CD14-positive monocyte (primary cell): ENCODE measurements at regions not wholly inside any gene's neighbourhood (a gene's known extent, or its start where the extent isn't known, plus 50 kb on each side); places are given as distances from the start of the nearest gene placed in this dataset.
A peak's percentile ranks its signal among the peaks of the same experiment; 100 is the strongest.

Experiments
- DNase-seq, 3 donors: peaks; one replicate each; pipeline ENCODE4 v3.0.0-alpha.2; 2011 to 2022
- H2AFZ ChIP-seq: 2 replicates; pipeline ENCODE4 v1.6.0; 2012; ENCODE audit warnings: mild to moderate bottlenecking, low read depth, low read length, inconsistent platforms; ENCODE audit not compliant: insufficient read depth, poor library complexity, severe bottlenecking
- H3K27ac ChIP-seq, 2 donors: 1 replicate in 1 of 2; 2 replicates in 1 of 2; pipeline ENCODE4 v1.5.1; 2012 to 2013; ENCODE audit warnings: low read length in 2 of 2, control low read depth in 1 of 2, inconsistent platforms in 1 of 2, low read depth in 1 of 2, mild to moderate bottlenecking in 1 of 2
- H3K27me3 ChIP-seq, 2 donors: one replicate each; pipeline versions ENCODE4 v1.6.0 to v1.6.1; 2011 to 2013; ENCODE audit warnings: low read length in 2 of 2; ENCODE audit not compliant: control insufficient read depth in 2 of 2, insufficient read depth in 2 of 2
- H3K36me3 ChIP-seq, 2 donors: replicated peaks in 1 of 2; 1 replicate in 1 of 2; 2 replicates in 1 of 2; pipeline versions ENCODE4 v1.5.1 to v1.6.1; 2012 to 2013; ENCODE audit warnings: low read length in 2 of 2, control low read depth in 1 of 2, inconsistent platforms in 1 of 2, mild to moderate bottlenecking in 1 of 2; ENCODE audit not compliant: insufficient read depth in 2 of 2, control insufficient read depth in 1 of 2
- H3K4me1 ChIP-seq, 2 donors: 1 replicate in 1 of 2; 2 replicates in 1 of 2; pipeline versions ENCODE4 v1.5.1 to v1.6.1; 2012 to 2013; ENCODE audit warnings: low read length in 2 of 2, control low read depth in 1 of 2, inconsistent platforms in 1 of 2, mild to moderate bottlenecking in 1 of 2, moderate library complexity in 1 of 2; ENCODE audit not compliant: insufficient read depth in 2 of 2, control insufficient read depth in 1 of 2
- H3K4me2 ChIP-seq: replicated peaks from 2 replicates; pipeline ENCODE3; 2012; ENCODE audit warnings: low read length, moderate library complexity, mild to moderate bottlenecking; ENCODE audit not compliant: poor library complexity, severe bottlenecking; ENCODE audit errors: extremely low read depth
- H3K4me3 ChIP-seq, 3 experiments: fragments of 200-600 bp in 1 of 3; sonication (generic) in 1 of 3; replicated peaks in 1 of 3; 1 replicate in 2 of 3; 2 replicates in 1 of 3; pipeline ENCODE4 v1.5.1; 2011 to 2013; ENCODE audit warnings: low read length in 3 of 3, mild to moderate bottlenecking in 3 of 3, control low read depth in 2 of 3, low read depth in 2 of 3, inconsistent platforms in 1 of 3, moderate library complexity in 1 of 3
- H3K79me2 ChIP-seq: 2 replicates; pipeline ENCODE4 v1.6.0; 2012; ENCODE audit warnings: mild to moderate bottlenecking, control low read depth, inconsistent platforms, low read length, moderate library complexity; ENCODE audit not compliant: insufficient read depth
- H3K9ac ChIP-seq: 2 replicates; pipeline ENCODE4 v1.6.0; 2017; ENCODE audit warnings: low read length, mild to moderate bottlenecking; ENCODE audit not compliant: insufficient read depth, poor library complexity, severe bottlenecking
- H3K9me3 ChIP-seq, 2 donors: replicated peaks in 1 of 2; 1 replicate in 1 of 2; 2 replicates in 1 of 2; pipeline versions ENCODE4 v1.5.1 to v1.6.1; 2012 to 2013; ENCODE audit warnings: low read length in 2 of 2, control low read depth in 1 of 2; ENCODE audit not compliant: control insufficient read depth in 1 of 2, insufficient read depth in 1 of 2
- H4K20me1 ChIP-seq: 2 replicates; pipeline ENCODE4 v1.6.0; 2012; ENCODE audit warnings: mild to moderate bottlenecking, low read length, control low read depth, moderate library complexity; ENCODE audit not compliant: insufficient read depth
- H3K27ac Mint-ChIP-seq, 7 donors: one replicate each; pipeline ENCODE4 v1.8.0; 2020; ENCODE audit warnings: mild to moderate bottlenecking in 7 of 7, mixed read lengths in 7 of 7, moderate library complexity in 6 of 7, inconsistent platforms in 2 of 7
- H3K27me3 Mint-ChIP-seq, 3 donors: one replicate each; pipeline ENCODE4 v1.8.0; 2021 to 2022; ENCODE audit warnings: low read depth in 3 of 3, mild to moderate bottlenecking in 3 of 3, mixed read lengths in 3 of 3, moderate library complexity in 3 of 3, inconsistent platforms in 1 of 3
- H3K36me3 Mint-ChIP-seq, 2 donors: one replicate each; pipeline ENCODE4 v1.8.0; 2020; ENCODE audit warnings: mixed read lengths in 2 of 2, inconsistent platforms in 1 of 2, mild to moderate bottlenecking in 1 of 2
- H3K4me1 Mint-ChIP-seq: one replicate; pipeline ENCODE4 v1.8.0; 2020; ENCODE audit warnings: mild to moderate bottlenecking, mixed read lengths
- H3K4me3 Mint-ChIP-seq, 2 donors: one replicate each; pipeline ENCODE4 v1.8.0; 2020; ENCODE audit warnings: mild to moderate bottlenecking in 2 of 2, mixed read lengths in 2 of 2, moderate library complexity in 1 of 2
- H3K9me3 Mint-ChIP-seq, 7 donors: one replicate each; pipeline ENCODE4 v1.8.0; 2020 to 2022; ENCODE audit warnings: mixed read lengths in 7 of 7, mild to moderate bottlenecking in 6 of 7, moderate library complexity in 6 of 7, inconsistent platforms in 2 of 7
- CTCF ChIP-seq: fragments of 200-600 bp; IDR thresholded peaks from one replicate; pipeline ENCODE4 v1.8.0; 2022; ENCODE audit warnings: antibody characterized with exemption, mild to moderate bottlenecking
- WGBS: methylation state at CpG from one replicate; pipeline ENCODE4 v1.1.5; 2013; ENCODE audit warnings: missing lambda C conversion rate; ENCODE audit not compliant: insufficient coverage; 5-methylcytosine and 5-hydroxymethylcytosine counted together
- intact Hi-C, 2 donors: fragments of 100-400 bp; cut with micrococcal nuclease; formaldehyde crosslinking; loops; one replicate each; pipeline versions ENCODE4 v1.15.0 to v1.15.1; 2023

DNA sequence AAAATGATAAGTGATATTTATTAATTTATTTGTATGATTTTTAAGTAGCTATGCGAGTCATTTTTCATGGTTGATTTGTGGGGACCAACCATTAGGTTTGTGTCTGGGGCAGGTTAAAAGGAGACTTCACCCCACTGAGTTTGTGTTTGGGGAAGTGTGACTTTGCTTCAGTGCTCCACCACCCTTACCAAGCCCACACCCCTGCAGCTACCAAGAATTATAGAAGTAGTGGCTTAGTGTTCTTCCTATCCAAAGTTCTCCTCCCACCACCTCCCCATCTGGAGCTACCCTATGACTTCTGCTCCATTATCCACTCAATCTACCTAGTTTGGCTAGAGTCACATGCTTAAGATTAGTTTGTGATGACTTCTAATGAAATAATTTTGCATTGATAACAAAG is 182.1 kb upstream of the ZEB2 start:
- peak; percentile 79 to 83 (median 80) for DNase-seq
- peaks cover 0 to 5% (median 1%) of the 10 kb centered on the region in 7 donors for H3K9me3 Mint-ChIP-seq
- Histone ChIP-seq H2AFZ (no peak overlapping the region), H3K4me1 (peaks cover 63 to 73% of the 10 kb centered on the region in 2 donors), H3K9me3 (no peaks in the 10 kb centered on the region), H3K4me3 (peak overlapping the region in 1 of 3 experiments; percentile 45), H3K36me3 (no peaks in the 10 kb centered on the region), H3K4me2 (peak overlapping the region; percentile 64), H3K9ac (peak overlapping the region; percentile 79), H3K27ac (peak overlapping the region; percentile 84 to 100), H3K27me3 (no peaks in the 10 kb centered on the region), H4K20me1 (no peaks in the 10 kb centered on the region), H3K79me2 (peaks cover 41% of the 10 kb centered on the region)
- intact Hi-C loops: loop anchor here in 1 of 2 donors (2.0 to 5.0 kb wide), 2 partner anchors 43 to 185 kb away; no protein-coding TSS in a partner anchor
- peaks cover 69% of the 10 kb centered on the region for H3K4me1 Mint-ChIP-seq
- H3K27me3 Mint-ChIP-seq: no peaks in the 10 kb centered on the region
- H3K4me3 Mint-ChIP-seq: peak overlapping the region; percentile 55 to 61
- no CpG with 5 or more reads among the region's 1 CpG for WGBS
- H3K27ac Mint-ChIP-seq: peak overlapping the region; percentile 96 to 99 (median 99)
- H3K36me3 Mint-ChIP-seq: peaks cover 17% of the 10 kb centered on the region in 2 donors
- no peak for TF ChIP-seq CTCF

DNA sequence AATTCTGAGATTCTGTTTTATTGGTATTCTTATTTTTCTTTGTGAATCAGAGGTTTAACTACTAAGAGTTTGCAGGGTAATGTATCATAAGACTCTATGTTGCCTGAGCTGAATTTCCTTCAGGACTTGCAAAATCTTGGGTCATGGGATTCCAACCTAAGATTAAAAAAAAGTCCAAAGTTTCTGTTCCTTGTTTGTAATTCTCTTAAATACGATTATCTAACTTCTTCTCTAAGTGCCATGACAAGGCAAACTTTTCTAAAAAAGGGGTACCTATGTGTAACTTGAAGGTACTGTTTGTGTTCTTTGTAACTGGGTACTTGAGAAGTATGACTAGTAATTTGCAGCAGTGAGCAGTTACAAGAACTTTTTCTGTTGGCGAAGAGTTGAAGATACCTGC is 181.3 kb upstream of the ZEB2 start:
- intact Hi-C loops: loop anchor here (2.0 to 5.0 kb wide), 3 partner anchors 40 to 184 kb away; no protein-coding TSS in a partner anchor
- H3K4me2 ChIP-seq: peak overlapping the region; percentile 64
- peaks cover 62 to 67% of the 10 kb centered on the region in 2 donors for H3K4me1 ChIP-seq
- WGBS: 17% methylated on average over 1 of the region's 2 CpGs
- Mint-ChIP-seq H3K9me3 (peaks cover 0 to 5% (median 3%) of the 10 kb centered on the region in 7 donors), H3K27ac (peak overlapping the region; percentile 96 to 99 (median 99)), H3K4me1 (peaks cover 65% of the 10 kb centered on the region), H3K36me3 (peaks cover 17% of the 10 kb centered on the region in 2 donors), H3K4me3 (peak overlapping the region in 1 of 2 donors; percentile 46), H3K27me3 (no peaks in the 10 kb centered on the region)
- no peaks in the 10 kb centered on the region for H3K27me3 ChIP-seq
- H3K9me3 ChIP-seq: no peaks in the 10 kb centered on the region
- no peaks in the 10 kb centered on the region for H3K36me3 ChIP-seq
- peak overlapping the region in 1 of 3 experiments; percentile 45 for H3K4me3 ChIP-seq
- no peak overlapping the region for H2AFZ ChIP-seq
- H3K27ac ChIP-seq: peak overlapping the region; percentile 84 to 100
- DNase-seq: peak; percentile 90 to 97 (median 96)
- TF ChIP-seq CTCF: no peak
- no peaks in the 10 kb centered on the region for H4K20me1 ChIP-seq
- peaks cover 34% of the 10 kb centered on the region for H3K79me2 ChIP-seq
- peak overlapping the region; percentile 79 for H3K9ac ChIP-seq
